NCI-H2227 (cell line): ENCODE measurements at regions not wholly inside any gene's neighbourhood (a gene's known extent, or its start where the extent isn't known, plus 50 kb on each side); places are given as distances from the start of the nearest gene placed in this dataset.
"Not testable (repeated sequence)": the region's sequence is repeated elsewhere in the genome, so short reads cannot be mapped to it uniquely, and the experiment has no call there.

Experiments used
- DNase-seq: peaks from one replicate; lab custom pipeline; 2025; ENCODE audit not compliant: unreplicated experiment; lab: John Stamatoyannopoulos, UW

DNA sequence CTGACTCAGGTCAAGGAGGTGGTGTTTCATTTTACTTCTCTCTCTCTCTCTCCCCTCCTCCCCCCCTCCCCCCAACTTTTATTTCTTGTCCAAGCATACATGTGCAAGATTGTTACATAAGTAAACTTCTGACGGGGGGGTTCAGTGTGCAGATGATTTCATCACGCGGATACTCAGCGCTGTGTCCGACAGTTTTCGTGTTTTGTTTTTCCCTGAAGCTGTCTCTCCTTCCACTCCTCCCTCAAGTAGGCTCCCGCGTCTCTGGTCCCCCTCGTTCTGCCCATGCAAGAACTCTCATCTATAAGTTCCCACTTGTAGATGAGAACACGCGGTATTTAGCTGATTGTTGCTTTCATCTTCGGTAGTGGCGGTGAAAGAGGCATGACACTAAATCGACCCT lies 111.0 kb upstream of the ANKRD30BL start:
- DNase-seq, result no peak

DNA sequence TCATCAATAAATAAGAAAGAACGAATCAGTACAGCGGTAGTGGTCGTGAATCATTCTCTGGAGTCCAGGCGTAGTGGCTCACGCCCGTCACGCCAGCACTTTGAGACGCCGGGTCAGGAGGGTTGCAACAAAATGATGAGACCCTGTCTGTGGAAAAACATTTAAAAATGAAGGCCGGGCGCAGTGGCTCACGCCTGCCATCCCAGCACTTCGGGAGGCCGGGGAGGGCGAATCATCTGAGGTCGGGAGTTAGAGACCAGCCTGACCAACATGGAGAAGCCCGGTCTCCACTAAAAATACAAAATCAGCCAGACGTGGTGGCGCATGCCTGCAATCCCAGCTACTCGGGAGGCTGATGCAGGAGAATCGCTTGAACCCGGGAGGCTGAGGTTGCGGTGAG lies 111.8 kb upstream of the ANKRD30BL start:
- DNase-seq, result not testable (repeated sequence)

DNA sequence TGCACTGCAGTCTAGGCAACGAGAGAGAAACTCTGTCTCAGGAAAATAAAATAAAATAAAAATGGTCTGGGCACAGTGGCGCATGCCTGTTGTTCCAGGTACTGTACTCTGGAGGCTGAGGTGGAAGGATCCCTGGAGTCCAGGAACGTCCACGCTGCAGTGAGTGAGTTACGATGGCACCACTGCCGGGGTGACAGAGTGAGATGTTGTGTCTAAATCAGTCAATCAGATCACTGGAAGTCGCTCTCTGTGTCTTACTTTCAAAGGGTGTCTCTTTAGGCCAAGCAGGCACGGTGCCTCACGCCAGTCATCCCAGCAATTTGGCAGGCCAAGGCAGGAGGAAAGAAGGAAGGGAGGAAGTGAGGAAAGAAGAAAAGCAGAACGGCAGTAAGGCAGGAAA lies 112.2 kb upstream of the ANKRD30BL start:
- no peak for DNase-seq

DNA sequence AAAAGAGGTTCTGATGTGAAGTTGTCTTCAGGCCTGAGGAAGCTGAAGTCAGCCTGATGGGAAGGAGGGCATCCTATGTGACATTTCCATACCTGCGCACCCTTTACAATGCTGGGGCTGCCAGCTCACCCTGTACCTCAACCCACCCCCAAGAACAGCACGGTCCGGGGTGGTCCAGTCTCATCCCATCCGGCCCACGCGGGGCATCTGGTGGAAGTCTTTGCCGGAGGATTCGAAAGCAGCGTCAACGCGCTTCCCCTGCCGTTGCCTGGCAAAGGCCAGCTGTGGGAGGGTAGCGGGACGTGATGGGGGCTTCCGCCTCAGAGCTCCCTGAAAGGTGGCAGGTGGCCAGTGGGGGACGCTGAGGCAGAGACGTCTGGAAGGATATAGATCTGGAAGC lies 113.6 kb upstream of the ANKRD30BL start:
- DNase-seq, result no peak

DNA sequence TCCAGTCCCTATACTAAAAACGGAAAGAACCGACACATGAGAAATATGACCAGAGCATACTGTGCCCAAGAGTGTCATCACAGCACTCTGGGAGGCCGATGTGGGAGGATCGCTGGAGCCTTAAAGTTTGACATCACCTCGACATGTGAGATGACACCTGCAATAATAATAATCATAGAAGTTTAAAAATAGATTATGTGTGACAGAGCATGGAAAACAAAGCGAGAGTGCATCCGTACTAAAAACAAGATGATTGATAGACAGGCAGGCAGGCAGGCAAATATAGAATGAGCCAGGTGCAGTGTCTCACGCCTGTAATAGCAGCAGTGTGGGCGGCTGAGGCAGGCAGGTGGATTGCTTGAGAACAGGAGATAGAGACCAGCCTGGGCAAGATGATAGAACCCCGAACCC lies 114.8 kb upstream of the ANKRD30BL start:
- DNase-seq, result no peak

DNA sequence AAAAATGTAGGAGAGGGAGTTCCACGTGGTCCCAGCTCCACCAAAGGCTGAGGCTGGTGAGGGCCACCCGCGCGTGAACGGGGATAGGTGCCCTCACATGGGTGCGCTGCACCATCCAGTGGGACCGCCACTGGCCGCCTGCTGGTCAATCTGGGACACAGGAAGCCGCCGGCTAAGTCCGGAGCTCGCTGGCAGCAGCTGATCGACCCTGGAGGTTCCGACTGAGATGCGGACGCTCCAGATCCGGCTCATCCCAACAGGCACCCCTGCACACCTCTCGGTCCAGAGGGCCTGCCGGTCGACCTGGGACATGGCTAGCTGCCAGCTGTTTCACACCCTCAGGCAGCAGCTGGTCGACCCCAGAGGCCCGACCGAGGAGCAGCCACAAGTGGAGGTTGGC lies 116.5 kb upstream of the ANKRD30BL start:
- no peak for DNase-seq

DNA sequence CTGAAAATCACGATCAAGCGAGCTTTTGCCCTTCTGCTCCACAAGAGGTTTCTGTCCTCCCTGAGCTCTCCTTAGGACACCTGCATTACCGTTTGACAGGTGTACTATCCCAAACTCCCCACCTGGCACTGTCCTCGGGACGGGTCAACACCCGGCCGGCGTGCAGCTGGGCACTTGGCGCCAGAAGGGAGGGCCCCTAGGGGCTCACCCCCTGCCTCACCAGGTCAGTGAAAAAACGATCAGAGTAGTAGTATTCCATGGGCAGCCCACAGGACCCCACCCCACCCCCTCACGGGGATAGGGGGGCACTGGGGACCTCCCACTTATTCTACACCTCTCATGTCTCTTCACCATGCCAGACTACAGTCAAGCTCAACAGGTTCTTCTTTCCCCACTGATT lies 117.6 kb upstream of the ANKRD30BL start:
- DNase-seq, result no peak

DNA sequence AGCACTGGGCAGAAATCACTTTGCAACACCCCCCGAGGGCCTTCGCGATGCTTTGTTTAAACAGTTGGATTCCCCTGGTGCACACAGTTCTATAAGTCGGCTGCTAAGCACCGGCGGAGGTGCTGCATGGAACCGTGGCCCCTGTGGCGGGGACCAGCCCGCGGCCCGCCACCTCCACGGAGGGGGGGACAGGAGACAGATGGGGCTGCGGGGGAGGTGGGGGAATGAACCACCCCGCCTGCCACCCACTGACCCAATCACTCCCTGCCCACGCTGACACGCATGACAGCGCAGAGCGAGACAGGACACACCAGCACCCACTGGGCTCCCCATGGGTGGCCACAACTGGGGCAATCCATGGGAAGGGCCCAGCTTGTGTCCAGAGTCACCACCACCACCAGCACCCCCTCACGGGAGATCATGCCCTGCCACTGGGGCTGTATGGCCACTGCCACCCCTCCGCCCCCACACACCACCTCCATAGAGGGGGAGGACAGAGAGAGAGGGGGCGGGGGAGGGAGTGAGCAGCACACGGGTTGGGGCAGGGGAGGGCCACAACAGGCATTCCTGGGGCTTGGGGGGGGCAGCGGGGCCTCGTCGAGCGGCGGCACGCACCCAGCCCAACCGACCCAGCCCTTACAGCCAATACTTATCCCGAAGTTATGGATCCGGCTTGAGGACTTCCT lies 118.3 kb upstream of the ANKRD30BL start:
- DNase-seq, result no peak

DNA sequence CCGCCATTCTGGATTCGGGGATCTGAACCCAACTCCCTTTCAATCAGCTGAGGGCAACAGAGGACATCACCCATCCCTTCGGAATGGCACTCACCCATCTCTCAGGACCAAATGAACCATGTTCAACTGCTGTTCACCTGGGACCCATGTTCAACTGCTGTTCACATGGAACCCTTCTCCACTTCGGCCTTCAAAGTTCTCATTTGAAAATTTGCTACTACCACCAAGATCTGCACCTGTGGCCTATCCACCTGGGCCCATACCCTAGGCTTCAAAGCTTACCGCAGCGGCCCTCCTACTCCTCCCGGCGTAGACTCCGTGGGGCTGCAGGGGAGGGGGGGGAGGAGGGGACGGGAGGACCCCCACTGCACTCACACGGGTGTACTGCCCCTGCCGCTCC lies 119.2 kb upstream of the ANKRD30BL start:
- DNase-seq, result no peak

DNA sequence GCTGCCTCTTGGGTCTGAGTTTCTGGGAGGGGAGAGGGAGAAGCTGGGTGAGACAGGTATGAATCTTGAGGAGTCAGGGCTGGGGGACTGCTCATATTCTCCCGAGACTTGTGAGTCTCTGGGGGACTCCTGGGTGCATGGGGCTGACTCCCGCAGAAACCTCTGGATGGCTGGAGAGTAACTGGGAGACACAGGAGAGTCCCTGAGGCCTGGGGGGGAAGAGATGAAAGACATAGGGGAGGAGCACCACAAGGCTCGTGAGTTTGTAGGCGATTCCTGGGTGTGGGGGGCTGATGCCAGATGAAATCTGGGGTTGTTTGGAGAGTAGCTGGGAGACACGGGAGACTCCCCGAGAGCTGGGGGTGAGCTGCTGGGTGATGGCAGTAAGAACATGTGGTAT lies 120.4 kb upstream of the ANKRD30BL start:
- not testable (repeated sequence) for DNase-seq

DNA sequence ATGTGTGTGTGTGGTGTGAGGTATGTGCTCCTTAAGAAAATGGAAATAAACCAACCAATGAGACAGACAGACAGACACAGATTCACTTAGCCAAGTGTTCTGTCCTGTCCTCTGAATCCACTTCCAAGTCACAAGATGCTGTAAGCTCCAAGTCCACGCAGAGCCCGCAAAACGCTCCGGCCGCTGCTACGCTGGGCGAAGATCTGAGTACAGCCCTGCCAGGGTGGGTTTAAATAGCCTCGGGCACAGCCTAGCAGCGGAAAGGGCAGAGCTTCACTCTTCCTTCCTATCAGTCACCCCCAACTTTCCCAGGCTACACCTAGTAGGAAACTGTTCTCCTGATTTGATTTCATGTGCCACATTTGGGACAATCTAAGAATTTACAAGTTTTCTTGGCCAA lies 121.2 kb upstream of the ANKRD30BL start:
- DNase-seq, result no peak

DNA sequence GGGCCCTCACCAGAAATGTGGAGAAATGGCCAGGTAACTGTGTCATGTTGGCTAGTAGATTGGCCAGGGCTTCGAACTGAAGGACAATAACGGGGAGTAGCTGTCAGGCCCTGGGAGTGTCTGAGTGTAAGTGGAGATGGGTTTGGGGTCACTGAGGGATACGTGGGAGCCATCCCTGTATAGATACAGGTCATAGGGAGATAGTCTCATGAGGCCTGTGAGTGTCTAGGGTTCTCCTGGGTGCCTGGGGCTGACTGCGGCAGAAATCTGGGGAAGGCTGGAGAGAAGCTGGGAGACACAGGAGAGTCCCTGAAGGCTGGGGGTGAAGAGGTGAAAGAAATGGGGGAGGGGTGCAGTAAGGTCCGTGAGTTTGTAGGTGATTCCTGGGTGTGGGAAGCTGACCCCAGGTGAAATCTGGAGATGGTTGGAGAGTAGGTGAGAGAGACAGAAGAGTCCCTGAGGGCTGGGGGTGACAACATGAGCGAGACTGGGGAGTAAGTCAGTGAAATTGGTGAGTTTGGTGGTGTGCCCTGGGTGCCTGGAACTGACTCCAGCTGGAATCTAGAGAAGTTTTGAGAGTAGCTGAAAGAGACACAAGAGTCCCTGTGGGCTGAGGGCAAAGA lies 124.6 kb upstream of the ANKRD30BL start:
- DNase-seq, result not testable (repeated sequence)

DNA sequence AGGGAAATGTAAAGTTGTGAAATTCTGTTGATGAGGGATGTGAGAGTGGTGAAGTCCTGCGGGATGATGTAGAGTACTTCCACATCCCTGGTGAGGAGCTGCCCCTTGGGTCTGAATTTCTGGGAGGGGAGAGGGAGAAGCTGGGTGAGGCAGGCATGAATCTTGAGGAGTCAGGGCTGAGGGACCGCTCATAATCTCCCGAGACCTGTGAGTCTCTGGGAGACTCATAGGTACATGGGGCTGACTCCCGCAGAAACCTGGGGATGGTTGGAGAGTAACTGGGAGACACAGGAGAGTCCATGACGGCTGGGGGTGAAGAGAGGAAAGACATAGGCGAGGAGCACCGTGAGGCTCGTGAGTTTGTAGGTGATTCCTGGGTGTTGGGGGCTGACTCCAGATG lies 126.2 kb upstream of the ANKRD30BL start:
- not testable (repeated sequence) for DNase-seq

DNA sequence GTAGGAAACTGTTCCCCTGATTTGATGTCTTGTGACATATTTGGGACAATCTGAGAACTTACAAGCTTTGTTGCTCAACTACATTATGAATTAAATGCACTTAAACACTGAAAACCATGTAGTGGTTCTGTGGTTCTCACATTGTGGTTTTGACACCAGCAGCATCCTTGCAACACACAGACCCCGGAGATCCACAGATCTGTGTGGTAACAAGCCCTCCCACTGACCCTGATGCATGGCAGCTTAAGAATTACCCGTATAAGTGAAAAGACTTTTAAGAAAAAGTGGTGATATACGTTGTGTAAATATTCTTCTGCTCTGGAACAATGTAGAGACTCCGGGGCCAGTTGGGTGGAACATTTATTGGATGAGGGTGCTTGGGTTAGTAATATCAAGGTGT lies 127.4 kb upstream of the ANKRD30BL start:
- not testable (repeated sequence) for DNase-seq

DNA sequence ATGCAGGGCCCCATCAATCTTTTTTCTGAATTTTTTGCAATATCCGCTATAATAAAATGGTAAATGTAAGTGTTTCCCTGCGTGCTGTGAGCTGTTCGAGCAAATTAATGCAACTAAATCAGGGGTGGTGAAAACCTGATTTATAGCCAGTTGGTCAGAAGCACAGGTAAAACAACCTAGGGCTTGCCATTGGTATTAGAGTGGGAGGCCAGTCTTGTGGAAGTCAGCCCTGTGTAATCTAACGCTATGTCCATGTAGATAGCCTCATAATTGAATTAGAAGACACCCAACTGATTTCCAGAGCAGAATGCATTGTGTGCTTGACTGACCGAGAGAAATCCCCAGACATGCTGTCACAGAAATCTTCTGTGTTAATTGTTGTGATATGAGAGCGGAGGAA lies 126.8 kb upstream of the GPR39 start:
- DNase-seq, result not testable (repeated sequence)

DNA sequence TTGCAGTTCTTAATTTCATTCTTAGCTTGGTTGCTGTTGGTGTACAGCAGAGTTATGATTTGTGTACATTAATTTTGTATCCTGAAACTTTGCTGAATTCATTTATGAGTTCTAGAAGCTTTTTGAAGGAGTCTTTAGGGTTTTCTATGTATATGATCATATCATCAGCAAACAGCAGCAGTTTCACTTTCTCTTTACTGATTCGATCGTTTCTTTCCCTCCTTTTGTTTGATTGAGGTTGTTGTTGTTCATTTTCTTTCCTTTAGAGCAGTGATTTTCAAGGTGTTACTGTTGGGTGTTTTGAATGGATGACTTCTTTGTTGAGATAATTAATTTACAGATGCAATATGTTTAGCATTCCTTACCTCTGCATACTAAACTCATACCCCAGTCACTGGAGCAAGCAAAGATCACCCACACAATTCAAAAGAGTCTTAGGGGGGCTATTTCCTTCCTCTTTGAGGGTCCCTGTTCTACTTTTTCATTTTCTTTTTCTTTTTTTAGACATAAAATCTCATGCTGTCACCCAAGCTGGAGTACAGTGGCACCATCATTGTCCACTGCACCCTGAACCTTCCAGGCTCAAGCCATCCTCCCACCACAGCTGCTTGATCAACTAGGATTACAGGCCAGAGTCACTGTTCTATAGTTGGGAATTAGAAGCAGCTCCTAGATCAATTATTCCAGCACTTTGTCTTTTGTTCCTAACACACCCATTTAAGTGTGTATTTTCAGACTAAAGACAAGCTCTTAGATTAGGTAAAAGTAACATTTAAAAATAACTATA lies 115.8 kb upstream of the GPR39 start:
- DNase-seq, result not testable (repeated sequence)

DNA sequence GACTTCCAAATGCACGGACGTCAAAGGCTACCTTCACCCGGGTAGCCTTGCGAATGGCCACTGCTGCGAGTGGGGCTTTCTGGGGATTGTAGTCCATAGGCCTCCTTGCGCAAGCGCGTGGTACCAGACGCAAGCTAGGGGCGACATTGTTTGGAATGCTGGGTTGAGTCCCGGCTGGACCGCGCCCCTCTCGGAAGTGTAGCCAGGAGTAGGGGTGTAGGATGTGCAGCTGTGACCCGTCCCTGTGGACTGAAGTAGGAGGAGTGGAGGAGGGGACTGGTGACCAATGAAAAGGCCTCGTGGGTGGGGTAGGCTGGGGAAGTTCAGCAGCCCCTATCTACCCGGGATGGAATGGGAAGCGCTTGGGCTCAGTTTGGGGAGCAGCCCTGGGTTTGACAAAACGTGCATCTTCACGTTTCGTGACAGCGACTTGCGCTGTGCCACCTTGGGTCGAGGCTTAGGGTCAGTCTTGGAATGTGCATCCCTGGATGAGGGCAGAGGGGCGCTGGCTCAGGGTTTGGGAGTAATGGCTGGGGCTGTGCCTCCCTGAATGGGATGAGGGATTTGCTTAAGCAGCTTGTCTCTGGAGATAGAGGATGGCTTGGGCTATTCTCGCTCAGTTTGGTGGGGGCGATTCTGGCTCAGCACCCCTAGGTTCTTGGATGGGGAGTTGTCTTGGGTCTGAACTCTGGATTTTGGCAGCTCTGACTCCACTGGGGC lies 111.8 kb upstream of the GPR39 start:
- peak; percentile 88 for DNase-seq

DNA sequence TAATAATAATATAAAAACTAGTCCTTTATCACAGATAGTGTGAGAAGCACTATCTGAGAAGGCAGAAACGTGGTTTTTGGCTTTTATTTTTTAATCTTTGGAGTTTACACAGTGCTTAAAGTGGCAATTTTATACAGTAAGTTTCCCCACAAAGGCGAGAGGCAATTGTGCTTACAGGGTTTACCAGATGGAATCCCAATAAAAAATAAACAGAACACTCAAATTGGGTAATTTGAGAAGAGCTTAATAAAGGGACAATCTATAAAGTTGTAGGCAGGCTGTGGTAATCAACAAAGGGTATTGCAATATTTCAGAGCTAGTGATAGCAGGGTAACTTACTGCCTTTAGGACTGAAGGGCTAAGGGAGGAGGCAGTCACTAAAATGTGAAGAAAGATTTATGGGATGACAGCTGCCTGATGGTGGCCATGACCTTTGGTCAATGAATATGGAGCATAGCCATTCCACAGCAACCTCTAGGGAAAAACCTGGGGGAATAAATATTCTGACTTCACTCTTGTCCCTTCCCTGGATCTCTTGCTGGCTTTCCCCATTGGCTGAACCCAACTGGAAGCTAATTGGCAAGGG lies 108.9 kb upstream of the GPR39 start:
- DNase-seq, result not testable (repeated sequence)

DNA sequence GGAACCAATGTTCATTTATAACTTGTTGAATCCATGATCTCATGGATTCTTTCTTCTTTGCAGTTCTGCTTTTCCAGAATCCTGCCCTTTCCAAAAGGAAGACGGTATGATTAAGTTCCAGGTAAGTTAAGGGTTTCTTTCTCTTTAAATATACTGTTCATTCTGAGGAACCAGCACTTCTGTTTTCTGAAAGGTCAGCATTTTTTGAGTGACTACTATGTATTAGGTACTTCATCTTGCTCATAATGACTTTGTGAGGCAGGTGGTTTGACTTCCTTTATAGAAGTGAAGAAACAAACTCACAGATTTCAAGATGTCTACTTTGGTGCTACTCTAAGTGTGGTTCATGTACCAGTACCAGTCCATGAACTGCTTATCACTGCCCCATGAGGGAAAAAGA lies 107.4 kb upstream of the GPR39 start:
- not testable (repeated sequence) for DNase-seq

DNA sequence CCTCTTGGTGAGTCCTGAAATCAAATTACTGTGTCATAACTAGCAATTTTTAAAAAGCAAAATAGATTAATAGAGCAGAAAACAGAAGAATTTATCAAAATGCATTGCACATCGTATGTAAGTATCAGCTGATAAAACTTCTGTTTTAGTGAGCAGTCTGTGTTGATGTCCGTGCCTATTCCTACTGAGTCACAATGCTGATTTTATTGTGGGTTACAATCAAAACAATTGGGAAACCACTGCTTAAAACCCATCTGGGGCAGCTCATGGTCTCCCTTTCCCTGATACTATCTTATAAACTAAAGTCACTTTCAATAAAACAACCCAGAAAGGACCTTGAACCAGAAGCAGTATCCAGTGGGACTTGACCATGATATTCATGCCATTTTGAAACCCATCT lies 101.1 kb upstream of the GPR39 start:
- DNase-seq, result not testable (repeated sequence)

DNA sequence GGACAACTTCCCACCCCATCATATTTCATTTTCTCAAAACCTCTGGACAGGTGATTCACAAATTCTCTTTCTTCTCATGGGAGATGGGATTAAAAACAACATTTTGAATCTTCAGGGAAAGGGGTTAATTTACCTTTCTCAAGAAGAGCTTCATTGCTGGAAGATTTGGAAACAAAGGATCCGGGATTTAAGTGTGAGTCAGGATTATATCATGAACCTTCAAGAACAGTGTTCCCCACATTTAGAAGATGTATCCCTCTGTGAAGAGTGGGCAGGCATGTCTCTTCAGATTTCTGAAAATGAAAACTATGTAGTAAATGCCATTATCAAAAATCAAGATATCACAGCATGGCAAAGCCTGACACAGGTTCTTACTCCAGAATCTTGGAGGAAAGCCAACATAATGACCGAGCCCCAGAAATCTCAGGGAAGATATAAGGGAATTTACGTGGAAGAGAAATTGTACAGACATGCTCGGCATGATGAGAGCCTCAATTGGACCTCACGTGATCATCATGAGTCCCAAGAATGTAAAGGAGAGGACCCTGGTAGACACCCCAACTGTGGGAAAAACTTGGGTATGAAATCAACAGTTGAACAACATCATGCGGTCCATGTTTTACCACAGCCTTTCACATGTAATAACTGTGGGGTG lies 99.5 kb upstream of the GPR39 start:
- not testable (repeated sequence) for DNase-seq
